K562 (cell line): ENCODE measurements at regions not wholly inside any gene's neighbourhood (a gene's known extent, or its start where the extent isn't known, plus 50 kb on each side); places are given as distances from the start of the nearest gene placed in this dataset.

ENCODE experiments used
- ATAC-seq: fragments of 200-7000 bp; cut with Tn5 transposase; 3 replicates; pipeline ENCODE4 v1.9.1; 2020; ENCODE audit warnings: moderate library complexity
- BruUV-seq: library from RNA; stranded (reverse); fragments of 400-500 nt; replicated peaks from 2 replicates; lab custom pipeline; 2021; lab: Mats Ljungman, UMichigan
- CTCF ChIA-PET: fragments of 300-600 bp; formaldehyde crosslinking; extraction: SDS; loops from one replicate; lab custom pipeline; 2021; ENCODE audit warnings: low intra/inter-chr PET ratio; lab: Yijun Ruan, JAX
- POLR2A ChIA-PET: fragments of 300-600, 350-650 bp; sonication (Branson Sonifier 250); formaldehyde crosslinking; extraction: SDS; loops from one replicate; lab custom pipeline; 2021; ENCODE audit warnings: antibody characterized with exemption, inconsistent platforms; lab: Yijun Ruan, JAX
- DNase-seq, 4 experiments: peaks; one replicate each; pipeline versions ENCODE4 v3.0.0 to v3.0.0-alpha.2; 2011 to 2018; ENCODE audit warnings: low spot score in 3 of 4, mixed read lengths in 3 of 4; ENCODE audit errors: extremely low read depth in 1 of 4
- FAIRE-seq: peaks from 2 replicates; lab custom pipeline; 2011; peaks lifted over from hg19 to GRCh38; lab: Jason Lieb, UNC
- H2AFZ ChIP-seq: 2 replicates; pipeline ENCODE4 v1.6.0; 2011; ENCODE audit warnings: low read depth, low read length, control low read depth, inconsistent platforms
- H3K27ac ChIP-seq: fragments of 200-600 bp; 3 replicates; pipeline ENCODE4 v1.8.0; 2011; ENCODE audit warnings: low read depth, mild to moderate bottlenecking, control low read depth, inconsistent platforms, low read length, moderate library complexity, mixed read lengths; ENCODE audit errors: extremely low read depth
- H3K27me3 ChIP-seq, 2 experiments: fragments of 300-600 bp in 1 of 2; 2 replicates in 1 of 2; 3 replicates in 1 of 2; pipeline versions ENCODE4 v1.6.0 to v1.8.0; 2011; ENCODE audit warnings: inconsistent platforms in 2 of 2, low read length in 2 of 2, mild to moderate bottlenecking in 1 of 2, mixed read lengths in 1 of 2, moderate library complexity in 1 of 2; ENCODE audit not compliant: control insufficient read depth in 2 of 2, insufficient read depth in 2 of 2
- H3K36me3 ChIP-seq: fragments of 300-600 bp; 3 replicates; pipeline ENCODE4 v1.8.0; 2011; ENCODE audit warnings: mild to moderate bottlenecking, low read length, inconsistent platforms; ENCODE audit not compliant: control insufficient read depth, insufficient read depth
- H3K4me1 ChIP-seq, 2 experiments: fragments of 200-600 bp in 1 of 2; replicated peaks in 1 of 2; 2 replicates in 1 of 2; 3 replicates in 1 of 2; pipeline versions ENCODE4 v1.5.1 to v1.8.0; 2011; ENCODE audit warnings: inconsistent platforms in 2 of 2, low read length in 2 of 2, mild to moderate bottlenecking in 1 of 2, mixed read lengths in 1 of 2, moderate library complexity in 1 of 2; ENCODE audit not compliant: control insufficient read depth in 2 of 2, insufficient read depth in 2 of 2
- H3K4me2 ChIP-seq: 2 replicates; pipeline ENCODE4 v1.6.1; 2011; ENCODE audit warnings: low read length, control low read depth, inconsistent platforms, mixed read lengths; ENCODE audit not compliant: insufficient read depth
- H3K4me3 ChIP-seq: fragments of 200-600 bp; sonication (generic), shearing (Covaris generic); 2 replicates; pipeline ENCODE4 v1.5.1; 2016; ENCODE audit warnings: control low read depth, inconsistent platforms
- H3K79me2 ChIP-seq: fragments of 200-600 bp; 3 replicates; pipeline ENCODE4 v1.8.0; 2011; ENCODE audit warnings: low read length, inconsistent platforms; ENCODE audit not compliant: control insufficient read depth, insufficient read depth
- H3K9ac ChIP-seq, 2 experiments: 2 replicates each; pipeline versions ENCODE4 v1.6.0 to v1.6.1; 2011; ENCODE audit warnings: low read depth in 2 of 2, low read length in 2 of 2, control low read depth in 1 of 2, inconsistent platforms in 1 of 2, mild to moderate bottlenecking in 1 of 2, mixed read lengths in 1 of 2; ENCODE audit not compliant: insufficient read depth in 1 of 2
- H3K9me1 ChIP-seq: one replicate; pipeline ENCODE4 v1.6.0; 2011; ENCODE audit warnings: inconsistent platforms, mild to moderate bottlenecking, low read length, moderate library complexity; ENCODE audit not compliant: control insufficient read depth, insufficient read depth
- H3K9me3 ChIP-seq: replicated peaks from 2 replicates; pipeline ENCODE4 v1.5.1; 2011; ENCODE audit warnings: low read depth, low read length, inconsistent platforms; ENCODE audit not compliant: control insufficient read depth, insufficient read depth
- H4K20me1 ChIP-seq: replicated peaks from 2 replicates; pipeline ENCODE4 v1.6.1; 2011; ENCODE audit warnings: low read length, inconsistent platforms, mixed read lengths; ENCODE audit not compliant: control insufficient read depth, insufficient read depth
- ARID2 ChIP-seq: fragments of 450-650 bp; IDR thresholded peaks from 2 replicates; pipeline ENCODE4 v1.6.1; 2017; ENCODE audit warnings: antibody characterized with exemption, mild to moderate bottlenecking
- GATA2 ChIP-seq: sonication (generic); formaldehyde crosslinking; IDR thresholded peaks from 2 replicates; pipeline ENCODE4 v1.4.0; 2020; ENCODE audit warnings: mild to moderate bottlenecking, missing genetic modification reagents
- MAFK ChIP-seq: IDR thresholded peaks from 2 replicates; pipeline ENCODE4 v1.6.1; 2011; ENCODE audit warnings: low read length, improper control_type of control experiment
- NONO ChIP-seq, 2 experiments: fragments of 200-400 bp in 1 of 2; fragments of 450-650 bp in 1 of 2; formaldehyde crosslinking in 1 of 2; IDR thresholded peaks; 2 replicates each; pipeline ENCODE4 v1.6.1; 2017; ENCODE audit warnings: low read depth in 2 of 2, mild to moderate bottlenecking in 2 of 2, moderate library complexity in 2 of 2, low read length in 1 of 2
- PHF21A ChIP-seq: fragments of 450-650 bp; IDR thresholded peaks from 2 replicates; pipeline ENCODE4 v1.6.1; 2017; ENCODE audit warnings: low read depth, borderline replicate concordance
- YBX1 ChIP-seq: fragments of 450-650 bp; IDR thresholded peaks from 2 replicates; pipeline ENCODE4 v1.7.1; 2016; ENCODE audit warnings: mild to moderate bottlenecking
- ZNF77 ChIP-seq: fragments of 250-450 bp; sonication (Bioruptor Pico); IDR thresholded peaks from 2 replicates; pipeline ENCODE4 v1.5.0; 2020
- WGBS: fragments of 100-300 bp; shearing (Covaris generic); methylation state at CpG from one replicate; pipeline ENCODE4 v1.1.6; 2016; ENCODE audit warnings: low coverage, mixed read lengths; ENCODE audit not compliant: insufficient coverage; ENCODE audit errors: missing lambda C conversion rate; 5-methylcytosine and 5-hydroxymethylcytosine counted together
- in situ Hi-C: fragments of 300-500 bp; cut with MboI; formaldehyde crosslinking; loops from 4 replicates; pipeline ENCODE4 v1.15.0; 2018; ENCODE audit warnings: inconsistent platforms, mixed read lengths
- intact Hi-C: fragments of 100-400 bp; cut with micrococcal nuclease; formaldehyde crosslinking; loops from 2 replicates; pipeline ENCODE4 v1.14.2; 2022
- TF ChIP-seq, protein P1 (sequence below): fragments of 250-450 bp; sonication (Bioruptor Pico); IDR thresholded peaks from 2 replicates; pipeline ENCODE4 v1.4.0; 2020; ENCODE audit warnings: mild to moderate bottlenecking
- TF ChIP-seq, protein P2 (sequence below): sonication (generic); formaldehyde crosslinking; IDR thresholded peaks from 2 replicates; pipeline ENCODE4 v1.8.0; 2022; ENCODE audit warnings: missing genetic modification reagents, mild to moderate bottlenecking, moderate library complexity, borderline replicate concordance

DNA sequence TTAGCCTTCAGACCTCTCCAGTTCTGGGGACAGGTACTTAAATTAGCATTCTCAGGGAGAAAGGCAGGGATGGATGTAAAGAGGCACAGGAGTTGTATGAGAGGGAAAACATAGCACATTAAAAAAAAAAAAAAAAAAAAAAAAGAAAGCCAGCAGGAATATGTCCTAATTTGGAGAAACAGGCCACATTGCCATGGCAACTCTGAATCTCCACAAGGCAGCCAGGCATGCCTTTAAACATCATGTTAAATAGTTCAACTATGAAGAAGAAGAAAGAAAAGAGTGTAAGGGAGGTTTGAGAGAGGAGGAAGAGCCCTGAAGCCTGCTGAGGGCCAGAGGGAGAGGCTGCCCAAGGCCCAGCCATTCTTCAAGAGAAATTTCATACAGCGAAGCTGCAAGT lies 145.8 kb downstream of the GRIN2B start:
- no TSS peak for BruUV-seq
- Histone ChIP-seq H3K36me3 (no peaks in the 10 kb centered on the region), H3K9ac (no peak overlapping the region), H2AFZ (no peak overlapping the region), H3K4me1 (no peaks in the 10 kb centered on the region), H3K9me3 (no peaks in the 10 kb centered on the region), H3K27me3 (no peaks in the 10 kb centered on the region), H4K20me1 (no peaks in the 10 kb centered on the region), H3K9me1 (no peaks in the 10 kb centered on the region), H3K27ac (no peak overlapping the region), H3K79me2 (no peaks in the 10 kb centered on the region), H3K4me2 (no peak overlapping the region), H3K4me3 (no peak overlapping the region)
- FAIRE-seq: no peak
- intact Hi-C loops: no loop called here
- CTCF ChIA-PET: no interaction called here
- WGBS: 0% methylated on average over 1 of the region's 1 CpG
- in situ Hi-C loops: no loop called here
- no peak for DNase-seq
- POLR2A ChIA-PET: no interaction called here
- TF ChIP-seq MAFK: no peak
- TF ChIP-seq ZNF77 (CRISPR knock-in tag): no peak
- no peak for TF ChIP-seq GATA2 (CRISPR knock-in tag)
- no peak for TF ChIP-seq NONO (IDR thresholded peaks at IDR 0.05; ENCODE audit: low read depth in 2 of 2, low read length in 1 of 2)
- TF ChIP-seq ARID2: no peak
- TF ChIP-seq YBX1: no peak
- TF ChIP-seq, protein P1, sequence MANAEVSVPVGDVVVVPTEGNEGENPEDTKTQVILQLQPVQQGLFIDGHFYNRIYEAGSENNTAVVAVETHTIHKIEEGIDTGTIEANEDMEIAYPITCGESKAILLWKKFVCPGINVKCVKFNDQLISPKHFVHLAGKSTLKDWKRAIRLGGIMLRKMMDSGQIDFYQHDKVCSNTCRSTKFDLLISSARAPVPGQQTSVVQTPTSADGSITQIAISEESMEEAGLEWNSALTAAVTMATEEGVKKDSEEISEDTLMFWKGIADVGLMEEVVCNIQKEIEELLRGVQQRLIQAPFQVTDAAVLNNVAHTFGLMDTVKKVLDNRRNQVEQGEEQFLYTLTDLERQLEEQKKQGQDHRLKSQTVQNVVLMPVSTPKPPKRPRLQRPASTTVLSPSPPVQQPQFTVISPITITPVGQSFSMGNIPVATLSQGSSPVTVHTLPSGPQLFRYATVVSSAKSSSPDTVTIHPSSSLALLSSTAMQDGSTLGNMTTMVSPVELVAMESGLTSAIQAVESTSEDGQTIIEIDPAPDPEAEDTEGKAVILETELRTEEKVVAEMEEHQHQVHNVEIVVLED (CRISPR knock-in tag): no peak
- TF ChIP-seq PHF21A: no peak
- TF ChIP-seq, protein P2, sequence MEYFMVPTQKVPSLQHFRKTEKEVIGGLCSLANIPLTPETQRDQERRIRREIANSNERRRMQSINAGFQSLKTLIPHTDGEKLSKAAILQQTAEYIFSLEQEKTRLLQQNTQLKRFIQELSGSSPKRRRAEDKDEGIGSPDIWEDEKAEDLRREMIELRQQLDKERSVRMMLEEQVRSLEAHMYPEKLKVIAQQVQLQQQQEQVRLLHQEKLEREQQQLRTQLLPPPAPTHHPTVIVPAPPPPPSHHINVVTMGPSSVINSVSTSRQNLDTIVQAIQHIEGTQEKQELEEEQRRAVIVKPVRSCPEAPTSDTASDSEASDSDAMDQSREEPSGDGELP: no peak
- ATAC-seq: no peak
